ENCODE measurements at regions not wholly inside any gene's neighbourhood (a gene's known extent, or its start where the extent isn't known, plus 50 kb on each side); places are given as distances from the start of the nearest gene placed in this dataset.

DNA sequence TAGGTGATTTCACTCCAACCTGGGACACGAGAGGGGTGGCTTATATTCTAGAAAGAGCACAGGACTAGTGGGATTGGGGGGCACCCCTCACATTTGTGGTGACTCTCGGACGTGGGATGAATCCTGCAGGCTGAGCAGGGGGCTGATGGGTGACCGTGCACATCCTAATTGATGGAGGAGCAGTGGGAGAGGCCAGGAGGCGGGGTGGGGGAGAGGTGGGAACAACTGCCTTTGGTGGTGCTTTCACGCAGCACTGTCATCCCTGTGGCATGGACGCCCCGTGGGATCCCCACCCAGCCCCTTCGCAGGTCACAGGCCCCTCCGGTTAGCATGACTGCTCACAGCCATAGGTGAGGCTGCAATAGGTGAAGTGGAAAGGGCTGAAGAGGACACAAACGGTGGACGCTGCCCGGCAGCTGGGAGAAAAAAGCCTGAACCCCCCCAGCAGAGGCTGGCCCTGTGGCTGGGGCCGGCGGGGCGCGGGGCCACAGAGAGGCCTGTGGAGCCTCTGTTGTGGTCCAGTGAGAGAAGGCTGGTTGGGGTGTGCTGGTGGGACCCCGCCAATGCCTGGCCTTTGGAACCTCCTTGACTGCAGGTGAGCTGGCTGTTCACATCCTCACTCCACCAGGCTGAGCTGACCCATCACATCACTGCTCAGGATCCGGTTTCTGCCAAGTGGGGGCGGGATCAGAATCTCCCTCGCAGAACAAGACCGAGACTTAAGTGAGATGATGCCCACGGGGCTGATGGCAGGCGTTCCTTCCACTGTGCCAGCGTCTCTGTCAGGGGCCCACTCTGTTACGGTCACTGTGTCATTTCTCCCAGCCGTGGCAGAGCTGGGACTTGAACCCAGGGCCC lies 325.4 kb downstream of the TEX29 start:
- DNase-seq (ENCODE audit: low read depth) = no peak

DNA sequence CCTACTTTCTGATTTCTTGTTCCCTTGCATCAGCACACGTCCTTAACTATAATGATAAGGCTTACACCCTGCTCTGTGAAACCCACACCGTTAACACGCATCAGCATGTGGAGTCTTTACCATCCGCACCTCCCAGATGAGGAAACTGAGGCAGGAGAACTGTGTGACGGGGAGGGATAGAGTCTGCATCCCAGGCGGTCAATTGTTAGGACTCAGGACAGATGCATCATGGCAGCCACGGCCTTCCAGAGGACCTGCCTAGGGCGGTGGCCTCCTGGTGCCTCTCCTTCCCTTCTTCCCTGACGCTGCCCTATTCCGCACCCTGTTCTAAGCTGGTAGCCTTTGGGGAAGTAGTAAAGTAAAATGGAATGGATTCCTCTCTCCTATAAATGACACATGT lies 326.0 kb downstream of the TEX29 start:
- no peak for DNase-seq (ENCODE audit: low read depth)

DNA sequence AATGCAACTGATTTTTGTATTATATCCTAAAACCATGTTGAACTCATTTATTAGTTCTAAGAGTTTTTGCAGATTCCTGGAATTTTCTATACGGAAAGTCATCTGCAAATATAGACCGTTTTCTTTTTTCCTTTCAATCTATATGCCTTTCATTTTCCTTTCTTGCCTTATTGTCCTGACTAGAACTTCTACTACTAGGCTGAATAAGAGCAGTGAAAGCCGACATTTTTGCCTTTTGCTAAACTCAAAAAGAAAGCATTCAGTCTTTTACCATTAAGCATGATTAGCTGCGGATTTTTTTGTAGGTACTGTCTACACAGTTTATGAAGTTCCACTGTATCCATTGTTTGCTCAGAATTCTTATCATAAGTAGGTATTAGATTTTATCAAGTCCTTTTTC lies 328.4 kb downstream of the TEX29 start:
- DNase-seq (ENCODE audit: low read depth) = no peak

DNA sequence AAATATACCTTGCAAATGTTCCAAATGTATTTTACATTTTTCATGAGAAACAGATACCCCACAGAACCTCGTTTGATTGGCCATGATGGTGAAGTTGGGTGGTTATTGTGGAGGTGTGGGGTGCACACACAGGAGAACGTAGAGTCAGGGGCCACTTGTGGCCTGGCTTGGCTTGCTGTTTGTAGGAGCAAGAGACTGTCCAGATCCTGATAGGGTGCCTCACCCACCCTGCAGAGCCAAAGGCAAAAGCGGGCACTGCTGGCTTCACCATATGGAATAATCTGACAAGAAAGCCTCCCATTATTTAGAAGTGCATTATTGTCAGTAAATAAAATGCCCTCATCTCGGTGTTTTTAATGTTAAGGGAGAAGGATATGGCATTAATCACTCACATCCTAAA lies 330.2 kb downstream of the TEX29 start:
- no peak for DNase-seq (ENCODE audit: low read depth)

DNA sequence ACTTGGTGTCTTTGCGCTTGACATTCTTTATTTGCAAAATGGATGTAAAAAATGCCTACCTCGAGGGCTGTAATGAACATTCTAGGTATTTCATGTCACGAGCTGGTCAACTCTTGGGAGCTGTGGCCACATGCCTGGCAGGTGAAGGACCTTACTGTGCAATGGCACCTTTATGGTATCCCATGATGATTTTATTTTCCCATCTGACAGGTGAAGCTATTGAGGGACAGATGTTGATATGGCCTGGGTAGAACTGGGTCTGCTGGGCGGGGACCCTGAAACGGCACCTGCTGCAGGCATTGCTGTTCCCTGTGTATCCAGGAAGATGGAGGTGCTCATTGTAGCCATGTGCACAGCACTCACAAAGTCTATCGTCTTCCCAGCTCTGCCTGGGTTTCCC lies 332.2 kb downstream of the TEX29 start:
- no peak for DNase-seq (ENCODE audit: low read depth)

DNA sequence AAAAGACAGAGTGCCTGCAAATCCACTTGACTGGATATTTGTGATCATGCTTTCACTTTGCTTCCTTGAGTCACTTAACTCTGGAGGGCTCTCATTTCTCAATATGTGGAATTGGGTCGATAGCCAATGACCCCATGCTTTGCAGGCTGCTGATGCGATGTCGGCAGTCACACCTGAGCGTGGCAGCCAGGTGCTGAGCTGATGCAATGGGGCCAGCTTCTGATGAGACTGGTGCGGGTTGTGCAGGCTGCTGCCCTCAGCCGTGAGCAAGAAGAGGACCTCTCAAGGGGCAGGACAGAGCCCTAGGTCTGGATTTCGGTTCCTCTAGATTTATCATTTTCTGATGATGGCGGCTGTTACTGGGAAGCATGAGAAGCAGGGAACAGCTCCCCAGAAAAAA lies 334.1 kb downstream of the TEX29 start:
- no peak for DNase-seq (ENCODE audit: low read depth)

DNA sequence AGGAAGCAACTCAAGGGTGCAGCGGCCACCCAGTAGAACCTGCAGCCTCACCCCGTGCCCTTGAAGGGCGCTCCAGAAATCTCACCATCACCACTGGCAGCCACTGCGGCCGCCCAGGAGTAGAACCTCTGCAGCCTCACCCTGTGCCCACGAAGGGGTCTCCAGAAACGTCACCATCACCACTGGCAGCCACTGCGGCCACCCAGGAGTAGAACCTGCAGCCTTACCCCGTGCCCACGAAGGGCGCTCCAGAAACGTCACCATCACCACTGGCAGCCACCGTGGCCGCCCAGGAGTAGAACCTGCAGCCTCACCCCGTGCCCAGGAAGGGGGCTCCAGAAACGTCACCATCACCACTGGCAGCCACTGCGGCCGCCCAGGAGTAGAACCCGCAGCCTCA lies 336.0 kb downstream of the TEX29 start:
- DNase-seq (ENCODE audit: low read depth) = no peak

DNA sequence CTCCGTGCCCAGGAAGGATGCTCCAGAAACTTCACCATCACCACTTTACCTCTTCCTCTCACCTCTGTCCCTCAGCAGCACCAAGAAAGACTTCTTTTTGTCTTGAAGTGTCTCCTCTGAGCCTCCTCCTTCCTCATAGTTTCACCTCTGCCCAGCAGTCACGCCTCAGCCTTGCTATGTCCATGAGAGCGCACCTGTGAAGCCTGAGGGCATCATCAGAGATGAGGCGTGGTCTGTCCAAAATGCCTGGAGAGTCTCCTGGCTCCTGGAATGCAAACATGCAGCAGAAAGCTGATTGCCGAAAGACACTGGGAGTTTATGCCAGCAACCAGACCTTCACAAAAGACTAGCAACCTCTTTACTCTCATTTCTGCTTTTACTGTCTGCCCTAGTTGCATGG lies 336.6 kb downstream of the TEX29 start:
- no peak for DNase-seq (ENCODE audit: low read depth)

DNA sequence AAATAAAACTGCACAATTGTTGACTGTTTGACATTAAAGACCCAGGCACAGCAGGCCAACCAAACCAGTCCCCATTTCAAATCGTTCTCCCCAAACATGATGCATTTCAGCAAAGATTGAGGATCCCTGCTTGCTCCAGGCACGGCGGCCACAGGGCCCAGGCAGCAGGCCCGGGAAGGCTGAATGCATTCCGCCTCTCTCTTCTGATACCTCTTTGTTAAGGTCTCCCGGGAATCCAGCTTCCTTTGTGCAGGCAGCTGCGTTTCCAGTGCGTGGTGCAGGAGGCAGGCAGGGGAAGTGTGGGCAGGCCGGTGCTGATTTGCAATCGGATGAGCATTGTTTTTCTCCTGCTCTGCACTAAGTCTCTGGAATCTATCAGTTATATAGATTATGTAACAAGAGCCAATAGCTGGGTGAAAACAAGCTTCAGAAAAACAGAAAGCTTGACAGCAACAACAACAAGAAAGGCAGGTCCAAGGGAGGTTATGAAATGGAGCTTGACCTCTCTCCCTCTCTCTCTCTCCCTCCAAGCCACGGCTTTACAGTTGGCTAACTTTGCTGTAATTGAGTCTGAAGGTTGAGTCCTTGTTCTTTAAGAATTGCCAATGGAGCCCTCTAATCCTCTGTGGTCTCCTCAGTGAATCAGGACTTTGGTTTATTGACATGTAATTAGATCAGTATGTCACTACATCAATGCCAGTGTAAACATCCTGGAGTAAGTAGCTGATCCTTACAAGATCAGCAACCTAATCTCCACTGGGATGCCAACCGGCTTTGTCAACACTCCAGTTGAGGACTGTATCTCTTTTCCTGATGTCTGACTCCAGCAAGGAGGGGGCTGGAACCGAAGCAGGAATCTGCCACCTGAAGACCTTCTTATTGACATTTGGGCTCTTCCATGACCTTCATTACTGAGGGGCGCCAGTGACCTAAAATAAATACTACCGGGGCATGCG lies 338.0 kb downstream of the TEX29 start:
- DNase-seq (ENCODE audit: low read depth) = no peak

DNA sequence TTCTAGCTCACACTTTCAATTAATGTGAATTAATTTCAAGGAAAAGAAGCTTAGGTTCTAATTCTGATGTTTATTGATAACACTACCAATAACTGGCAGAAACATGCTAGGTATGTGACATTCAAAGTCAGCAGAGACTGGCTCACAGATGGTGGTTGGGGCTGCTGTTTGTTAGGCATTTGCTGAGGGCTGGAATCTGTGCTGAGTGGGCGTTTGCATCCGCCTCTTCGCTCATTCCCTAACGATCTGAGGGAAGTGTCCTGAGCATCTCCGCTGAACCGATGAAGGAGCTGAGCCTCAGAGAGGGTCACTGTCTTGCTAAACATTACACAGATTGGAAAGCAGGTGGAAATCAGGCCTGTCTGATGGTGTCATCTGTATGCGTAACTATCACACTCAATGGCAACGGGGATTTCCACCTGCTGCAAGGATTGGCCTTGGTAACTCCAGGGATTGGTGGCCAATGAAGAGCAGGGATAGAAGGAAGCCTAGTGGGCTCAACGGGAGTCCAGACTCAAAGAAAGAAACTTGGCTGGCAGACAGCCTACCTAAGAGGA lies 338.9 kb downstream of the TEX29 start:
- no peak for DNase-seq (ENCODE audit: low read depth)

DNA sequence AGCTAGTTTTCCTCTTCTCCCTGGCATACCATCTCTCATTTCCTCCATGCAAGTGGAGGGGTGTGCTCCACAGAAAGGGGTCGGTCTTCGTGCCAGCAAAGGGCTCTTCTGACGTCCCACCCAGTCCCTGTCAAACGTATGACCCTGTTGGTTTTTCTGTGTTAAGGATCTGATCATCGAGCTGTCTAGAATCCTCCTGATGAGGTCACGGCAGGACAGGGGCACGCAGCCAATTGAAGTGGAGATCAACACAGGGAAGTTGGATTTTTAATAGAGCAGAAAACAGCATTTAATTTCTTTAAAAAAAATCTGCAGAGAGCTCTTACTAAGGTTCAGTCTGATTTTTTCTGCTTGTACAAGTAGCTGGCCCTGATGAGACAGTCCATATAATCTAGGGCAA lies 339.4 kb downstream of the TEX29 start:
- DNase-seq (ENCODE audit: low read depth) = no peak

DNA sequence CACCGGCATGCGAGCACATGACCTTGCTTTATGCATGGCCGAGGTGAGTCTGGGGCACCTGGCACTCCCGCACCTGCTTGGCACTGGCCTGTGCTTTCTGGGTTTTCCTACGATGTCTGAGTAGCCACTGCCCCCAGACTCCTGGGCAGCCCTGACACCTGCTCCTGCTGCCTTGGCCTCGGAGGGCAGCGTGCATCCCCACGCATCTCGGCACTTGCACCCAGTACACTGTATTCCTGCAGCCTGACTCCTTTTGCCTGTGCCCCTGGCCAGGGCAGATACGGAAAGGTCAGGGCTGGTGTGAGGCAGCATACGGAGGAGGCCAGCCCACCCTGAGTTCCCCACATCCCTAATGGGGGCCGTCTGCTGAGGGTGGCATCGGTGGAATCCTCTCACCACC lies 340.6 kb downstream of the TEX29 start:
- DNase-seq (ENCODE audit: low read depth) = no peak

DNA sequence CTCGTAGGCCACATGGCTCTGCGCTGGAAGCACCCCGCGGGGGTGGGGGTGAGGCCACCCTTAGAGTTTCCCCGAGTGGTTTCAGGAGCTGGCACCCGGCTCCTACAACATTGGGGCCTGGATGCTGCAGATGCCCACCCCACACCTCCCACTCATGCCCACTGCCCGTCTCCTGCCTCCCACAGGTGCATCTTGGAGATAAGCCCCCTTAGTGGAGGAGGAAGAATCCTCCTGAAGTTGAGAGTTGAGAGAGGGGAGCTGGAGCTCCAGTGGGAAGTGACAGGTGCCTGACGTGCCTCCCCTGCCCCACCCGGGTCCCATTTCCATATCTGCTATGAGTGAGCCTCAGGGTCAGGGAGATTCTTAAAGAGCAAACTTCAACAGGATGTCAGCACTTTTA lies 341.3 kb downstream of the TEX29 start:
- no peak for DNase-seq (ENCODE audit: low read depth)

DNA sequence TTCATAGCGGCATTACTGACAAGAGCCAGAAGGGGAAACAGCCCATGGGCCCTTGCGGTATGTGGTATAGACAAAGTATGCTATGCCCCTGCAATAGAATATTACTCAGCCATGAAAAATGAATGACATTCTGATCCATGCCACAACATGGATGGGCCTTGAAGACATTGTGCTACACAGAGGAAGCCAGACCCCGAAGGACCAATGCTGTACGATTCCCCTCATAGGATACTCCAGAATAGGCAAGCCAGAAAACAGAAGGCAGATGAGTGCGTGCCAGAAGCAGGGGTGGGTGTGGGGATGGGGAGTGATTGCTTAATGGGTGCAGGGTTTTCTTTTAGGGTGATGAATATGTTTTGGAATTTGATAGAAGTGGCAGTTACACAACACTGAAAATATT lies 342.0 kb downstream of the TEX29 start:
- no peak for DNase-seq (ENCODE audit: low read depth)

DNA sequence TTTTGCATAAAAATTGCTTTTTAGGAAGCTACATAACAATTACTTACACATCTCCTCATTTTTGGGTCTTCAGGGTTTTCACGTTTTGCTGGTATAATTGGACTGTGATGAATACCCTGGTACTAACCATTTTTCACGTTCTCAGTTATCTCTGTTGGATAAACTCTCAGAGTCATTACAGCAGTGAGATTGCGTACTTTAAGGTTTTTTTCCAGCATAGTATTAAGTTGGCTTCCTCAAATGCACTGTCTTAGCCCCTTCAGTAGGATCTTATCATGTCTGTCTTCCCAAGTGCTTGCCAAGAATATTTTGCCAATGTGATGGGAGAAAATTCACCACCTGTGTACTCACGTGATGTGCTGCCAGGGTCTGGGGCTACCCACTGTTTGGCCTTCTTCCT lies 342.5 kb downstream of the TEX29 start:
- no peak for DNase-seq (ENCODE audit: low read depth)

DNA sequence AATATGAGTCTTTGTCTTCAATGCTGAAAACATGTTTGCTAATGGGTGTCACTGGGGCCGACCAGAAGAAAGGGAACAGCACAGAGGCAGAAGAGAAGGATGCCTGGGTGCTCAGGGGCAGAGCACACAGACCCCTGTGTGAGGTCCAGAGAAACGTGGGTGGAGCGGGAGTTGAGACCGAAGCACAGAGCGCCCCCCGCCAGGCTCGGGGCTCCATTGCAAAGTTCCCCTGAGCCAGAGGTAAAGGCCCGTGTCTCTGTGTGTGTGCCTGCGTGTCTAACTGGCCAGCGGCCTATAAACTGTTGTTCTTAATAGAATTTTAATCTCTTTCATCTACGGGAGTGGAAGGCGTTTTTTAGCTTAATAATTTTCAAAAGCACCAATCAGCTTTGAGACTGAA lies 343.1 kb downstream of the TEX29 start:
- no peak for DNase-seq (ENCODE audit: low read depth)

DNA sequence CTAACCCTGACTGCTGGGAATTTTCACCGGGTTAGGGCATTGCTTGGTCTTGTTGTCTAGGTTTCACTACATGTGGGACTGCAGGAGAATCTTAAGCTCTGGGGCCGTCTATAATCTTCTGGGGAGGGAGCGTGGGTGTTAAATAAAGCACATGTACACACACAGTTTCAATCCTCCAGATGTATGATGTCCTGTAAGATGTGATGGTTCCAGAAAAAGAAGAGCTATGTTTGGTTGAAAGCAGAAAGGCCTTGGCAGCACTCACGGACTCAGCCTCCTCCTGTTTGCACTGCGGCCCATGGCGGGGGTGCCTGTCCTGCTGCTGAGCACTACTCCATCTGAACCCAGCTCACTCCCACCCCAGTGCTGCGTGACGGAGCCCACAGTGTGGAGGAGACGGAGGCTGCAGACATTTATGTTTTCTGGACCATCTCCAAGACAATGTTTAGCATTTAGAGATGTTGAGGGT lies 343.5 kb downstream of the TEX29 start:
- no peak for DNase-seq (ENCODE audit: low read depth)

DNA sequence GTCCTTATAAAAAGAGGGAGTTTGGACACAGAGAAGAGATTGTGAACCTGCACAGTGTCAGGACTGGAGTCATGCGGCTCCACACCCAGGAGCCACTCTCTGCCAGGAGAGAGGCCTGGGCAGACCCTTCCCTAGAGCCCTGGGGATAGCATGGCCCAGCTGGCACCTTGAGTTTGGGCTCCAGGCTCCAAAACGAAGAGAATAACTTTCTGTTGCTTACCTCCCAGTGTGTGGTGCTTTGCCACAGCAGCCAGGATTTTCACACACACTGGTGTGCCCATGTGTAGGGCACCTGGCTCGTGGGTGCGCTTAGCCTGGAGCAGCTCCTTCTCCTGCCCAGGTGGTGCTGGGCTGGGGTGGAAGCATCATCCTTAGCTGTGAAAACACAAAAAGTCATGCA lies 344.3 kb downstream of the TEX29 start:
- DNase-seq (ENCODE audit: low read depth) = no peak

DNA sequence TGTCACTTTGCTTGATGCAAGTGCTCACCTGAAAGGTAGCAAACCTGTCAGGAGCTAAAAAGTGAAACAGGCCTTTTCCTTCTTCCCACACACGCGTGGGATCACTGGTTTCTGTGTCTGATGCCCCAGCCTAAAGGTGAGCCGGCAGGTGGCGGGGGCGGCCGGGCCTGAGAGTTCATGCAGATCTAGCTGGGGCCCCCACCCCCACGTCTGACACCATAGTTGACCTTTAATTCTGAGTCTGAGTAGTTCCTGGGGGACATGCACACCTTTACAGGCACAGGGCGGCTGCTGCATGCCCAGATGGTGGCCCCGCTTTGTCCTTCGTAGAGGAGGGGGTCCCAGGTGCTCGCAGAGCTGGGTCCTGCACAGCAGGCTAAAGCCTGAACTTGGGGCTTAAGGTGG lies 345.3 kb downstream of the TEX29 start:
- DNase-seq (ENCODE audit: low read depth) = no peak

DNA sequence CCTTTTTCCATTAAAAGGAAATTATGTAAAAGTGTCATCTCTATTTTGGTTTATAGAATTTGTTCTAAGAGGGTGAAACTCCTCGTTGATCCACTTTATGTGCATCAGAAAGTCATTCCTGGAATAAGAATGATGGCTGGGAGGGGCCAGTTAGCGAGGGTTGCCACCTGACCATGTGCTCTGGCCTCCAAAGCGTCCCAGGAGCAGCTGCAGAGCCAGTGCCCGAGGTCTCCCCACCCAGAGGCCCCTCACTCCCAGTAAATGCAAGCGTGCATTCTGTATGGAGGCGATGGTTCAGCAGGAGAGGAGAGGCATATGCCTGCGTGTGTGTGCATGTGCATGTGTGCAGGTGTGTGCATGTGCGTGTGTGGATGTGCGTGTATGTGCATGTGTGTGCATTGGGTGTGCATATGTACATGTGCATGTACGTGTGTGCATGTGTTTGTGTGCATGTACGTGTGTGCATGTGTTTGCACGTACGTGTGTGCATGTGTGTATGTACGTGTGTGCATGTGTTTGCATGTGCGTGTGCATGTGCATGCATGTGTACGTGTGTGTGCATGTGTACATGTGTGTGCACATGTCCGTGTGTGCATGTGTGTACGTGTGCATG lies 345.8 kb downstream of the TEX29 start:
- no peak for DNase-seq (ENCODE audit: low read depth)

DNA sequence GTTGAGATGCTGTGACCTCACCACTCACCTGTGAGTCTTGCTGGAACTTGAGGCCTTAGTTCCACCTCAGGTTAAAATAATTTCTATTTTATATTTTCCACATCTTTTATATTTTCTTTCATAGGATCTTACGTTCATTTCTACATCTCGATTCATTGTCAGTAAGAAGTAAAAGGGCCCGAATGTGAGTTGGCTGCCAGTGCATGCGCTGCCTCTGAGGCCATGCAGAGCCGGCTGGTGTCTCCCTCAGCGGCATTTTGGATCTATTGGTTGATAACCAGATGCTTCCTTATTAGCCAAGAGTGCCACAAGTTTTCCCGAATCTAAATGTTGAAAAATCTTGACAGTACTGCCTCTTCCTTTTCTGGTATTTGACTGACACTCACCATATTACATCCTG lies 347.3 kb downstream of the TEX29 start:
- no peak for DNase-seq (ENCODE audit: low read depth)

DNA sequence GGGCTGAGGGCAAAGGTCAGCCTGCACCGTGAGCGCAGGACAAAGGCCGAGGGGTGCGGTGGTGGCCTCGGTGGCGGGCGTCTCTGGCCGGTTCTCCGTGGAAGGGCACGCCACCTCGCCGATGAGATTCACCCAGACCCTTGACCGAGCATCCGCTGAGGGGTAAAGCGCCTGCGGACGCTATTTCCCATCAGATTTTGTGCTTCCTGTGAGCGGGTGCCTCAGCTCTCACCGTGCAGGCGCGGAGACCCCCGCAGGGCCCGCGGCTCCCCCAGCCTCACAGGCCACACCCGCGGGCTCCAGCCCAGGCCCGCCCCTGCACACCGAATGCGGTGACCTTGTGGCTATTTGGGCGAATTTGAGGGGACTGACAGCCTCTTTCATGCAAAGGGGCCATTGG lies 348.0 kb downstream of the TEX29 start:
- DNase-seq (ENCODE audit: low read depth) = no peak

All from fibroblast of gingiva (primary cell).